H1 (cell line): ENCODE measurements at regions not wholly inside any gene's neighbourhood (a gene's known extent, or its start where the extent isn't known, plus 50 kb on each side); places are given as distances from the start of the nearest gene placed in this dataset.

ENCODE experiments used
- ATF2 ChIP-seq: IDR thresholded peaks from 2 replicates; pipeline ENCODE4 v1.6.1; 2012; ENCODE audit warnings: low read length, inconsistent platforms
- BCL11A ChIP-seq, 2 experiments: IDR thresholded peaks; one replicate each; pipeline ENCODE4 v1.6.1; 2011; ENCODE audit warnings: low read depth in 2 of 2, low read length in 2 of 2, mild to moderate bottlenecking in 2 of 2
- EZH2 ChIP-seq: fragments of 200-600 bp; sonication (generic); IDR thresholded peaks from 2 replicates; pipeline ENCODE4 v1.7.1; 2012; ENCODE audit warnings: low read depth, mild to moderate bottlenecking, moderate library complexity, low read length, inconsistent platforms; ENCODE audit not compliant: severe bottlenecking
- MAFK ChIP-seq: IDR thresholded peaks from 2 replicates; pipeline ENCODE4 v1.6.1; 2012; ENCODE audit warnings: low read depth, mild to moderate bottlenecking, improper control_type of control experiment, low read length
- RXRA ChIP-seq: IDR thresholded peaks from 2 replicates; pipeline ENCODE4 v1.6.1; 2011; ENCODE audit warnings: low read depth, mild to moderate bottlenecking, low read length, moderate library complexity; ENCODE audit not compliant: insufficient read depth
- YY1 ChIP-seq: IDR thresholded peaks from 2 replicates; pipeline ENCODE4 v1.6.1; 2011; ENCODE audit warnings: low read depth, mild to moderate bottlenecking, low read length

DNA sequence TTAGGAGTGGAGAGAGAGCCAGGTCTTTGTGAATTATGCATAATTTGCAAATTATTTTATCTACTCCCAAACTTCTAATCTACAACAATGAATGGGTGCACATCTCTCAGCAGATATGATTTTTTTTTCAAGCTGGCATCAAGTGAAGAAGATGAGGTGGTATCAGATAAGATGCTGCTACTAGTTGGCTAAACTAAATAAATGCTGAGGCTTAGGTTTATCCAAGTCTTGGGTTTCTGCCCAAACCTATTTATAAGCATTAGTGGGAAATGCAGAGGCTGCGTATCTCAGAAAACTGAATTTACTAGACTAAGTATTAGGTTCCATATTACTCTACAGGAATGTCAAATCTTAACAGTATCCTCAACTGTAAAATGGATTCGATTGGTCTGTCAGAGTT is 703.0 kb upstream of the CELF2 start (continued):
- TF ChIP-seq EZH2 (no peak), YY1 (no peak), BCL11A (IDR thresholded peaks at IDR 0.05; ENCODE audit: low read depth in 2 of 2, low read length in 2 of 2) (no peak), RXRA (no peak), MAFK (no peak), ATF2 (no peak)
